ENCODE measurements at regions not wholly inside any gene's neighbourhood (a gene's known extent, or its start where the extent isn't known, plus 50 kb on each side); places are given as distances from the start of the nearest gene placed in this dataset.
"Not testable (repeated sequence)": the region's sequence is repeated elsewhere in the genome, so short reads cannot be mapped to it uniquely, and the experiment has no call there.

- no peaks in the 10 kb centered on the region for H3K36me3 ChIP-seq (ENCODE audit: control insufficient read depth, insufficient read depth, low read length)
- no peaks in the 10 kb centered on the region for H3K4me1 ChIP-seq (ENCODE audit: control insufficient read depth, insufficient read depth, low read length, poor library complexity, severe bottlenecking)
- H3K27ac ChIP-seq (ENCODE audit: low read depth, low read length, severe bottlenecking) = no peak overlapping the region
- no peaks in the 10 kb centered on the region for H3K9me3 ChIP-seq (ENCODE audit: control insufficient read depth, low read length)
- WGBS, 2 experiments (ENCODE audit: insufficient coverage in 2 of 2) = 100% methylated on average over 1 of the region's 1 CpG; no CpG with 5 or more reads in 1 of the 2 experiments
- no peak overlapping the region for H3K4me3 ChIP-seq (ENCODE audit: extremely low read depth, insufficient read depth, low read length, poor library complexity, severe bottlenecking)
Observed at GRCh38 chr1:73040811-73041210, 758.5 kb upstream of the NEGR1 start.

DNA sequence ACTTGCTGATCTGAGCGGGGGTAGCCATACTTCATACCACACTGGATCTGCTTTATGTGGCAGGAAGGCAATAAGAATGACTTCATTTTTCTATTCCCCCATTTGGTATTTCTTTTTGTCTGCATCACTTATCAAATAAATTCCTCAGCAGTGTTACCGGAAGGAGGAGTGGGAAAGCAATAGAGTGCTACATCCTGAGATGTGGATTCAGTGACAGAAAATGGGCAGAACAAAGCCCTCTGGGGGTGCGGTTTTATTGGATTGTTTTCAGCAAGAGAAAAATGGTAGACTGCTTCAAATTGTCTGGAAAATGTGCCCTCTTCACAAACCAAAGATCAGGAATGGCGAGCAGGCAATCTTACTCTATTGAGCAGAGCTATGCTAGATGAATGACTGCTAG is 751.9 kb upstream of the NEGR1 start:
- WGBS, 2 experiments (ENCODE audit: insufficient coverage in 2 of 2) = 40 to 56% methylated on average over 1 of the region's 4 CpGs
- H3K36me3 ChIP-seq (ENCODE audit: control insufficient read depth, insufficient read depth, low read length) = no peaks in the 10 kb centered on the region
- no peaks in the 10 kb centered on the region for H3K4me1 ChIP-seq (ENCODE audit: control insufficient read depth, insufficient read depth, low read length, poor library complexity, severe bottlenecking)
- no peaks in the 10 kb centered on the region for H3K9me3 ChIP-seq (ENCODE audit: control insufficient read depth, low read length)
- no peak overlapping the region for H3K4me3 ChIP-seq (ENCODE audit: extremely low read depth, insufficient read depth, low read length, poor library complexity, severe bottlenecking)
- H3K27ac ChIP-seq (ENCODE audit: low read depth, low read length, severe bottlenecking) = no peak overlapping the region

DNA sequence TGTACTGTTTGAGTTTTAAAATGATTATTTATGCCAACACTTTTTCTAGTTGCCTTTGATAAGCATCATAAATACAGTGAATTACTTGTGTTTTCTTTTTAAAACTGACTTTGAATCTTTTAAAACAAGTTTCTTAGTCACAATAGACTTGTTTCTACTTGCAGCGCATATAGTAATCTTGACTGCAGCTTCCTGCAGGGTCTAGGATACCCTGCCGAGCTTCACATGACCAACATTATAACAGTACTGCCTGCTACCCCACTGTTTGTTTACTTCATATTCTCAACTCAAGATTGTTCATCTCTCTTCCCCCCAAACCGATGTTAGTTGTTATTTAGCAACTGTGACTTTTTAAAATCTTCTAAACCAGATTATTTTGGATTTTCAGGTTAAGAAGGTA is 751.3 kb upstream of the NEGR1 start:
- no peak overlapping the region for H3K27ac ChIP-seq (ENCODE audit: low read depth, low read length, severe bottlenecking)
- 6 to 67% methylated on average over 1 to 2 of the region's 3 CpGs for WGBS, 2 experiments (ENCODE audit: insufficient coverage in 2 of 2)
- no peaks in the 10 kb centered on the region for H3K9me3 ChIP-seq (ENCODE audit: control insufficient read depth, low read length)
- no peak overlapping the region for H3K4me3 ChIP-seq (ENCODE audit: extremely low read depth, insufficient read depth, low read length, poor library complexity, severe bottlenecking)
- H3K4me1 ChIP-seq (ENCODE audit: control insufficient read depth, insufficient read depth, low read length, poor library complexity, severe bottlenecking) = no peaks in the 10 kb centered on the region
- no peaks in the 10 kb centered on the region for H3K36me3 ChIP-seq (ENCODE audit: control insufficient read depth, insufficient read depth, low read length)

DNA sequence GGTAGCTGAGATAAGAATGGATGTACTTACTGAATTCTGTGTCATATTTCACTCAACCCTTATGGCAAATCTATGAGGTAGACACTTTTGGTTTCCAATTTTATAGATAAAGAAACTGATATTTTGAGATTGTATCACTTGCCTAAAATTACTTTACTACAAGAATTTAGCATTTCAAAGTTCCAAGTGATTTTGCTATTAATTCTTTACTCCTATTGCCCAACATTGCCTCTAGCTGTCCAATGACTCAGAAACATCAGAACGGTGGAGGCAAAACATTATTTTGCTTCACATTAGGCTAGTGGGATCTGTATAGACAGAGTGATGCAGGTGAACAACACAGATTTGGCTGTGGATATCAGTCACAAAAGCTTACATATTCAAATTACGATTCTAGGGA is 747.2 kb upstream of the NEGR1 start:
- Histone ChIP-seq H3K4me3 (ENCODE audit: extremely low read depth, insufficient read depth, low read length, poor library complexity, severe bottlenecking) (no peak overlapping the region), H3K9me3 (ENCODE audit: control insufficient read depth, low read length) (no peaks in the 10 kb centered on the region), H3K4me1 (ENCODE audit: control insufficient read depth, insufficient read depth, low read length, poor library complexity, severe bottlenecking) (no peaks in the 10 kb centered on the region), H3K36me3 (ENCODE audit: control insufficient read depth, insufficient read depth, low read length) (no peaks in the 10 kb centered on the region), H3K27ac (ENCODE audit: low read depth, low read length, severe bottlenecking) (no peak overlapping the region)
- no CpG with 5 or more reads among the region's 2 CpGs for WGBS, 2 experiments (ENCODE audit: insufficient coverage in 2 of 2)

GRCh38 chr1:73026114-73026513 is 743.8 kb upstream of the NEGR1 start:
- no CpG with 5 or more reads among the region's 4 CpGs for WGBS, 2 experiments (ENCODE audit: insufficient coverage in 2 of 2)
- Histone ChIP-seq H3K4me3 (ENCODE audit: extremely low read depth, insufficient read depth, low read length, poor library complexity, severe bottlenecking) (no peak overlapping the region), H3K27ac (ENCODE audit: low read depth, low read length, severe bottlenecking) (no peak overlapping the region), H3K9me3 (ENCODE audit: control insufficient read depth, low read length) (no peaks in the 10 kb centered on the region), H3K36me3 (ENCODE audit: control insufficient read depth, insufficient read depth, low read length) (no peaks in the 10 kb centered on the region), H3K4me1 (ENCODE audit: control insufficient read depth, insufficient read depth, low read length, poor library complexity, severe bottlenecking) (no peaks in the 10 kb centered on the region)

DNA sequence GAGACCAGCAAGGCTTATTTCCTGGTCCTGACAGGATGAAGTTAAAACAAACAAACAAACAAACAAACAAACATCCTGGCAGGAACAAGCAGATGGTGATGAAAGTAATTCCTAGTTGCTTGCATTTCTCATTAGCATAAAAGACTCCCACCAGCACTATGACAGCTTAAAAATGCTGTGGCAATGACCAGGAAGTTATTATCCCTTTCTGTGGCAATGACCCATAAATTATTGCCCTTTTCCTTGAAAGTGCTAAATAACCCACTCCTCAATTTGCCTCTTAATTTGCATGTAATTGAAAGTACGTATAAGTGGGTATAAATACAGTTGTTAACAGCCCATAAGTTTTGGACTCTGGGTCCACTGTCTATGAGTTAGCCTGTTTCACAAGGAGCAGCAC is 727.6 kb upstream of the NEGR1 start:
- H3K36me3 ChIP-seq (ENCODE audit: control insufficient read depth, insufficient read depth, low read length) = no peaks in the 10 kb centered on the region
- no peak overlapping the region for H3K27ac ChIP-seq (ENCODE audit: low read depth, low read length, severe bottlenecking)
- no CpG with 5 or more reads among the region's 1 CpG for WGBS, 2 experiments (ENCODE audit: insufficient coverage in 2 of 2)
- no peaks in the 10 kb centered on the region for H3K4me1 ChIP-seq (ENCODE audit: control insufficient read depth, insufficient read depth, low read length, poor library complexity, severe bottlenecking)
- no peaks in the 10 kb centered on the region for H3K9me3 ChIP-seq (ENCODE audit: control insufficient read depth, low read length)
- H3K4me3 ChIP-seq (ENCODE audit: extremely low read depth, insufficient read depth, low read length, poor library complexity, severe bottlenecking) = no peak overlapping the region

GRCh38 chr1:73009311-73009710 is 727.0 kb upstream of the NEGR1 start:
- no CpG with 5 or more reads among the region's 1 CpG for WGBS, 2 experiments (ENCODE audit: insufficient coverage in 2 of 2)

GRCh38 chr1:72997624-72998023 is 715.3 kb upstream of the NEGR1 start:
- 89 to 100% methylated on average over 1 to 2 of the region's 4 CpGs for WGBS, 2 experiments (ENCODE audit: insufficient coverage in 2 of 2)
- H3K36me3 ChIP-seq (ENCODE audit: control insufficient read depth, insufficient read depth, low read length) = no peaks in the 10 kb centered on the region
- no peak overlapping the region for H3K27ac ChIP-seq (ENCODE audit: low read depth, low read length, severe bottlenecking)
- no peaks in the 10 kb centered on the region for H3K4me1 ChIP-seq (ENCODE audit: control insufficient read depth, insufficient read depth, low read length, poor library complexity, severe bottlenecking)
- H3K9me3 ChIP-seq (ENCODE audit: control insufficient read depth, low read length) = no peaks in the 10 kb centered on the region
- H3K4me3 ChIP-seq (ENCODE audit: extremely low read depth, insufficient read depth, low read length, poor library complexity, severe bottlenecking) = no peak overlapping the region

More at GRCh38 chr1:73009311-73009710, 727.0 kb upstream of the NEGR1 start:
- Histone ChIP-seq H3K36me3 (ENCODE audit: control insufficient read depth, insufficient read depth, low read length) (no peaks in the 10 kb centered on the region), H3K27ac (ENCODE audit: low read depth, low read length, severe bottlenecking) (no peak overlapping the region), H3K9me3 (ENCODE audit: control insufficient read depth, low read length) (no peaks in the 10 kb centered on the region), H3K4me3 (ENCODE audit: extremely low read depth, insufficient read depth, low read length, poor library complexity, severe bottlenecking) (no peak overlapping the region), H3K4me1 (ENCODE audit: control insufficient read depth, insufficient read depth, low read length, poor library complexity, severe bottlenecking) (no peaks in the 10 kb centered on the region)

DNA sequence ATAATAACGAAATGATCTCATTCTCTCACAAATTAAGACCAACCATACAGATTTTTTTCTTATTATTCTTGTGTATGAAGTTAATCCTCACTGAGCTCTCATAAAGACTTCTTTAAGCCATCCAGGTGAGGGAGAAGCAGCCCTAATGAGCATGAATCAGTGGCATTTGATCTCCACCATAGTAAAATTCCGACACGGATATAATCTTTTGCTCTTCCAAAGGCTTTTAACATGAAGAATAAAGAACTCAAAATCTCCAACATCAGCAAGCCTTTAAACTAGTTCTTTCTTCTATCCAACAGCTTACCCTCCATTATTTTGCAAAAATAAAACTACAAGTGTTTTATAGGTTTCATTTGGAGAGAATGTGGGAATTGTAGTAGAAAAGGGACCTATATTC is 714.7 kb upstream of the NEGR1 start:
- Histone ChIP-seq H3K4me3 (ENCODE audit: extremely low read depth, insufficient read depth, low read length, poor library complexity, severe bottlenecking) (no peak overlapping the region), H3K4me1 (ENCODE audit: control insufficient read depth, insufficient read depth, low read length, poor library complexity, severe bottlenecking) (no peaks in the 10 kb centered on the region), H3K36me3 (ENCODE audit: control insufficient read depth, insufficient read depth, low read length) (no peaks in the 10 kb centered on the region), H3K27ac (ENCODE audit: low read depth, low read length, severe bottlenecking) (no peak overlapping the region), H3K9me3 (ENCODE audit: control insufficient read depth, low read length) (no peaks in the 10 kb centered on the region)
- 88% methylated on average over 2 of the region's 3 CpGs; no CpG with 5 or more reads in 1 of the 2 experiments for WGBS, 2 experiments (ENCODE audit: insufficient coverage in 2 of 2)

DNA sequence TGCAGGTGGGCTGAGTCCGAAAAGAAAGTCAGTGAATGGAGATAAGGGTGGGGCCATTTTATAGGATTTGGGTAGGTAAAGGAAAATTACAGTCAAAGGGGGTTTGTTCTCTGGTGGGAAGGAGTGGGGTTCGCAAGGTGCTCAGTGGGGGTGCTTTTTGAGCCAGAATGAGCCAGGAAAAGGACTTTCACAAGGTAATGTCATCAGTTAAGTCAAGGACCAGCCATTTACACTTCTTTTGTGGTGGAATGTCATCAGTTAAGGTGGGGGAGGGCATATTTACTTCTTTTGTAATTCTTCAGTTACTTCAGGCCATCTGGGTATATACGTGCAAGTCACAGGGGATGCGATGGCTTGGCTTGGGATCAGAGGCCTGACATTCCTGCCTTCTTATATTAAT is 705.5 kb upstream of the NEGR1 start:
- not testable (repeated sequence) for H3K4me1 ChIP-seq (ENCODE audit: control insufficient read depth, insufficient read depth, low read length, poor library complexity, severe bottlenecking); H3K27ac ChIP-seq (ENCODE audit: low read depth, low read length, severe bottlenecking); H3K36me3 ChIP-seq (ENCODE audit: control insufficient read depth, insufficient read depth, low read length); H3K4me3 ChIP-seq (ENCODE audit: extremely low read depth, insufficient read depth, low read length, poor library complexity, severe bottlenecking); H3K9me3 ChIP-seq (ENCODE audit: control insufficient read depth, low read length)
- WGBS, 2 experiments (ENCODE audit: insufficient coverage in 2 of 2) = 58 to 66% methylated on average over 2 of the region's 4 CpGs

- WGBS, 2 experiments (ENCODE audit: insufficient coverage in 2 of 2) = 69 to 86% methylated on average over 2 of the region's 2 CpGs
- Histone ChIP-seq H3K27ac (ENCODE audit: low read depth, low read length, severe bottlenecking) (no peak overlapping the region), H3K9me3 (ENCODE audit: control insufficient read depth, low read length) (no peaks in the 10 kb centered on the region), H3K4me1 (ENCODE audit: control insufficient read depth, insufficient read depth, low read length, poor library complexity, severe bottlenecking) (no peaks in the 10 kb centered on the region), H3K36me3 (ENCODE audit: control insufficient read depth, insufficient read depth, low read length) (no peaks in the 10 kb centered on the region), H3K4me3 (ENCODE audit: extremely low read depth, insufficient read depth, low read length, poor library complexity, severe bottlenecking) (no peak overlapping the region)
Observed at GRCh38 chr1:72986591-72987290, 704.4 kb upstream of the NEGR1 start.

Data from mesodermal cell (in vitro differentiated cells).